DND-41 (cell line): ENCODE measurements at regions not wholly inside any gene's neighbourhood (a gene's known extent, or its start where the extent isn't known, plus 50 kb on each side); places are given as distances from the start of the nearest gene placed in this dataset.

Source experiments
- CTCF ChIP-seq: IDR thresholded peaks from 2 replicates; pipeline ENCODE4 v1.5.1; 2012; ENCODE audit warnings: borderline replicate concordance, low read length, moderate library complexity, mild to moderate bottlenecking; ENCODE audit not compliant: poor library complexity, severe bottlenecking; ENCODE audit errors: extremely low read depth
- EZH2 ChIP-seq: IDR thresholded peaks from 3 replicates; pipeline ENCODE4 v1.6.1; 2012; ENCODE audit warnings: borderline replicate concordance, low read depth, mild to moderate bottlenecking, moderate library complexity, low read length, inconsistent platforms; ENCODE audit not compliant: severe bottlenecking

GRCh38 chr11:134504146-134504905 lies 92.3 kb upstream of the B3GAT1 start:
- TF ChIP-seq CTCF, result no peak
- TF ChIP-seq EZH2, result no peak
